NB4 (cell line): ENCODE measurements at regions not wholly inside any gene's neighbourhood (a gene's known extent, or its start where the extent isn't known, plus 50 kb on each side); places are given as distances from the start of the nearest gene placed in this dataset.

Experiments used
- MYC ChIP-seq: IDR thresholded peaks from 2 replicates; pipeline ENCODE4 v1.6.1; 2011; ENCODE audit warnings: low read depth, low read length
- POLR2A ChIP-seq: IDR thresholded peaks from 2 replicates; pipeline ENCODE4 v1.6.1; 2011; ENCODE audit warnings: mild to moderate bottlenecking; ENCODE audit not compliant: insufficient read length; ENCODE audit errors: extremely low read depth
- TF ChIP-seq, protein P1 (sequence below): IDR thresholded peaks from one replicate; pipeline ENCODE4 v1.5.1; 2012; ENCODE audit warnings: low read depth, low read length
- TF ChIP-seq, protein P2 (sequence below): IDR thresholded peaks from 2 replicates; pipeline ENCODE4 v1.6.1; 2011; ENCODE audit warnings: low read depth, low read length

GRCh38 chr4:181541396-181541795, 701.8 kb upstream of the TENM3 start:
- TF ChIP-seq, protein P1, sequence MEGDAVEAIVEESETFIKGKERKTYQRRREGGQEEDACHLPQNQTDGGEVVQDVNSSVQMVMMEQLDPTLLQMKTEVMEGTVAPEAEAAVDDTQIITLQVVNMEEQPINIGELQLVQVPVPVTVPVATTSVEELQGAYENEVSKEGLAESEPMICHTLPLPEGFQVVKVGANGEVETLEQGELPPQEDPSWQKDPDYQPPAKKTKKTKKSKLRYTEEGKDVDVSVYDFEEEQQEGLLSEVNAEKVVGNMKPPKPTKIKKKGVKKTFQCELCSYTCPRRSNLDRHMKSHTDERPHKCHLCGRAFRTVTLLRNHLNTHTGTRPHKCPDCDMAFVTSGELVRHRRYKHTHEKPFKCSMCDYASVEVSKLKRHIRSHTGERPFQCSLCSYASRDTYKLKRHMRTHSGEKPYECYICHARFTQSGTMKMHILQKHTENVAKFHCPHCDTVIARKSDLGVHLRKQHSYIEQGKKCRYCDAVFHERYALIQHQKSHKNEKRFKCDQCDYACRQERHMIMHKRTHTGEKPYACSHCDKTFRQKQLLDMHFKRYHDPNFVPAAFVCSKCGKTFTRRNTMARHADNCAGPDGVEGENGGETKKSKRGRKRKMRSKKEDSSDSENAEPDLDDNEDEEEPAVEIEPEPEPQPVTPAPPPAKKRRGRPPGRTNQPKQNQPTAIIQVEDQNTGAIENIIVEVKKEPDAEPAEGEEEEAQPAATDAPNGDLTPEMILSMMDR, result no peak
- TF ChIP-seq MYC (no peak), POLR2A (no peak)
- TF ChIP-seq, protein P2, sequence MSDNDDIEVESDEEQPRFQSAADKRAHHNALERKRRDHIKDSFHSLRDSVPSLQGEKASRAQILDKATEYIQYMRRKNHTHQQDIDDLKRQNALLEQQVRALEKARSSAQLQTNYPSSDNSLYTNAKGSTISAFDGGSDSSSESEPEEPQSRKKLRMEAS, result no peak
